Breast epithelium (tissue), 3 donors: ENCODE measurements at regions not wholly inside any gene's neighbourhood (a gene's known extent, or its start where the extent isn't known, plus 50 kb on each side); places are given as distances from the start of the nearest gene placed in this dataset.

Source experiments
- POLR2A ChIP-seq: fragments of 450-650 bp; IDR thresholded peaks from one replicate; pipeline ENCODE4 v1.6.1; 2016; ENCODE audit warnings: antibody characterized with exemption, mild to moderate bottlenecking, moderate library complexity
- POLR2AphosphoS5 ChIP-seq, 3 donors: sonication (generic); formaldehyde crosslinking; IDR thresholded peaks; one replicate each; pipeline ENCODE4 v1.6.1; 2017; ENCODE audit warnings: antibody characterized with exemption in 3 of 3
- TF ChIP-seq, protein P1 (sequence below), 3 donors: fragments of 450-650 bp; IDR thresholded peaks; one replicate each; pipeline ENCODE4 v1.5.1; 2016 to 2017; ENCODE audit warnings: antibody characterized with exemption in 3 of 3, mild to moderate bottlenecking in 3 of 3, moderate library complexity in 3 of 3

GRCh38 chr19:33878030-33878544 is 81.4 kb downstream of the KCTD15 start:
- TF ChIP-seq, protein P1, sequence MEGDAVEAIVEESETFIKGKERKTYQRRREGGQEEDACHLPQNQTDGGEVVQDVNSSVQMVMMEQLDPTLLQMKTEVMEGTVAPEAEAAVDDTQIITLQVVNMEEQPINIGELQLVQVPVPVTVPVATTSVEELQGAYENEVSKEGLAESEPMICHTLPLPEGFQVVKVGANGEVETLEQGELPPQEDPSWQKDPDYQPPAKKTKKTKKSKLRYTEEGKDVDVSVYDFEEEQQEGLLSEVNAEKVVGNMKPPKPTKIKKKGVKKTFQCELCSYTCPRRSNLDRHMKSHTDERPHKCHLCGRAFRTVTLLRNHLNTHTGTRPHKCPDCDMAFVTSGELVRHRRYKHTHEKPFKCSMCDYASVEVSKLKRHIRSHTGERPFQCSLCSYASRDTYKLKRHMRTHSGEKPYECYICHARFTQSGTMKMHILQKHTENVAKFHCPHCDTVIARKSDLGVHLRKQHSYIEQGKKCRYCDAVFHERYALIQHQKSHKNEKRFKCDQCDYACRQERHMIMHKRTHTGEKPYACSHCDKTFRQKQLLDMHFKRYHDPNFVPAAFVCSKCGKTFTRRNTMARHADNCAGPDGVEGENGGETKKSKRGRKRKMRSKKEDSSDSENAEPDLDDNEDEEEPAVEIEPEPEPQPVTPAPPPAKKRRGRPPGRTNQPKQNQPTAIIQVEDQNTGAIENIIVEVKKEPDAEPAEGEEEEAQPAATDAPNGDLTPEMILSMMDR (IDR thresholded peaks at IDR 0.05): no peak
- TF ChIP-seq POLR2A: no peak
- no peak for TF ChIP-seq POLR2AphosphoS5 (IDR thresholded peaks at IDR 0.05)
